ENCODE measurements at regions not wholly inside any gene's neighbourhood (a gene's known extent, or its start where the extent isn't known, plus 50 kb on each side); places are given as distances from the start of the nearest gene placed in this dataset.
A peak's percentile ranks its signal among the peaks of the same experiment; 100 is the strongest.

DNA sequence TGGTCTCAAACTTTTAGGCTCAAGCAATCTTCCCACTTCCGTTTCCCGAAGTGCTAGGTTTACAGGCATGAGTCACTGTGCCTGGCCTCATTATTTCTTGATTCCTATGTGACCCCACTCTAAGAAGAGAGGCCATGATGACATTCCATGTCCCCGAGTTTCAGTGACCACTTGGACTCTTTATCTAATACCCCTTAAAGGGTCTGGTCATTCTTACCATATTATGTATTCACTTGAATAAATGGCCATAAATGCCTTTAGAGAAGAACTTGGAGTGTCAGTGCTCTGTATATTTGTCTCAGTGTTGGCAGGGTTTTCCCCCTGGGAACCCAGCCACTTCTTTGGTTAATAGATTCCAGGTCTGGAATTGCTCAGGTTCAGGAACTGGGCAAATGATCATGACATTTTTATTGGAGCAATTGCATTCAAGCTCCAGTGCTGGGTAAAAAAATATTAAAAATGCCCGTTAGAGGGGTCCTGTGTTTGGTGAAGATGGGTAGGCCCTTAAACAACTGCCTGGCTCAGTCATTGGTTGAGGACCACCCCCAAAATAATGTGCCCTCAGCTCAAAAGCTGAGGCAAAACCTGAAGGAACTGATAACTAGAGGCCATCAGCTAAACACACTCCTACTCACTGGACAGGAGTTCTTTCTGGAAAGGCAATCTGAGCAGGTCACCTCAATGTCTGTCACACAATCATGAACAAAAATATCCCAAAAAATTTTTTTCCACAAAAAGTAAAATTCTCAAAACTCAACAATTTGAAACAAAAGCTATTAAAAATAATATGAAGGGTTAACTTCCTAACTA, 186.6 kb upstream of the ZNF608 start:
- H3K4me1 ChIP-seq (ENCODE audit: insufficient read depth, low read length, poor library complexity, severe bottlenecking), result peaks cover 18% of the 10 kb centered on the region
- intact Hi-C loops (cut with micrococcal nuclease; ENCODE audit: unreplicated experiment), result no loop called here
- BruUV-seq (replicated peaks), result no TSS peak
- H3K27ac ChIP-seq (ENCODE audit: low read depth, low read length, poor library complexity, severe bottlenecking), result no peak overlapping the region
- POLR2A ChIA-PET, result interaction anchor here (0.6 to 2.0 kb wide), 10 partner anchors 9 to 936 kb away, joined by 3 to 10 read pairs (median 3); no protein-coding TSS in a partner anchor
- CTCF ChIA-PET (ENCODE audit: unreplicated experiment), result no interaction called here
- H3K4me2 ChIP-seq (ENCODE audit: low read length), result no peak overlapping the region
- H3K36me3 ChIP-seq (ENCODE audit: insufficient read depth, low read length), result no peaks in the 10 kb centered on the region
- H3K9me3 ChIP-seq (ENCODE audit: low read length), result no peaks in the 10 kb centered on the region
- H3K9me2 ChIP-seq (ENCODE audit: insufficient read depth, low read length), result no peaks in the 10 kb centered on the region
- no peaks in the 10 kb centered on the region for H3K79me2 ChIP-seq (ENCODE audit: insufficient read depth, low read depth, low read length)
- DNase-seq (ENCODE audit: low spot score), result no peak
- no peak overlapping the region for H2AFZ ChIP-seq (ENCODE audit: low read length)
- TF ChIP-seq, protein P1, sequence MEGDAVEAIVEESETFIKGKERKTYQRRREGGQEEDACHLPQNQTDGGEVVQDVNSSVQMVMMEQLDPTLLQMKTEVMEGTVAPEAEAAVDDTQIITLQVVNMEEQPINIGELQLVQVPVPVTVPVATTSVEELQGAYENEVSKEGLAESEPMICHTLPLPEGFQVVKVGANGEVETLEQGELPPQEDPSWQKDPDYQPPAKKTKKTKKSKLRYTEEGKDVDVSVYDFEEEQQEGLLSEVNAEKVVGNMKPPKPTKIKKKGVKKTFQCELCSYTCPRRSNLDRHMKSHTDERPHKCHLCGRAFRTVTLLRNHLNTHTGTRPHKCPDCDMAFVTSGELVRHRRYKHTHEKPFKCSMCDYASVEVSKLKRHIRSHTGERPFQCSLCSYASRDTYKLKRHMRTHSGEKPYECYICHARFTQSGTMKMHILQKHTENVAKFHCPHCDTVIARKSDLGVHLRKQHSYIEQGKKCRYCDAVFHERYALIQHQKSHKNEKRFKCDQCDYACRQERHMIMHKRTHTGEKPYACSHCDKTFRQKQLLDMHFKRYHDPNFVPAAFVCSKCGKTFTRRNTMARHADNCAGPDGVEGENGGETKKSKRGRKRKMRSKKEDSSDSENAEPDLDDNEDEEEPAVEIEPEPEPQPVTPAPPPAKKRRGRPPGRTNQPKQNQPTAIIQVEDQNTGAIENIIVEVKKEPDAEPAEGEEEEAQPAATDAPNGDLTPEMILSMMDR (conservative IDR thresholded peaks at IDR 0.05; ENCODE audit: low read length), result no peak
- no peak for TF ChIP-seq EZH2phosphoT487 (IDR thresholded peaks at IDR 0.05; ENCODE audit: borderline replicate concordance, low read depth, low read length)
- no peaks in the 10 kb centered on the region for H4K20me1 ChIP-seq (ENCODE audit: insufficient read depth, low read length)
- no peak overlapping the region for H3K4me3 ChIP-seq (ENCODE audit: low read depth, low read length, poor library complexity, severe bottlenecking)

DNA sequence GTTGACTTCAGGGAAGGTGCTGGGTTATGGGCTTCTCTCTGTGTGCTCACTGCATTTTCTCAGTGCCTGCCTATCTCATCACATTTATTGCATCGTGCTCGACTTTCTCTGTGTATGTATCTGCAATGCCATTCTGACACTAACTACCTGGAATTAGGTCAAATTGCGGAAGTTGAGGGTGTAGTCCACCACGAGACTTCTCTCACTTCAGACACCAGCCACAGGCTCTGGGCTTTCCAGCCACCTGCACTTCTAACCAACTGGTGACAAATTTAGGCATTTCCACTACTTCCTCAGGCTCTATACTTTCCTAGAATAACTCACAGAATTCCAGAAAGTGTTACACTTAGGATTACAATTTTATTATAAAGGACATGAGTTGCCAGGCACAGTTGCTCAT, 188.6 kb upstream of the ZNF608 start:
- peak; percentile 82 for DNase-seq (ENCODE audit: low spot score)
- no peak for TF ChIP-seq EZH2phosphoT487 (IDR thresholded peaks at IDR 0.05; ENCODE audit: borderline replicate concordance, low read depth, low read length)
- TF ChIP-seq, protein P1 (conservative IDR thresholded peaks at IDR 0.05; ENCODE audit: low read length), result no peak
- peak overlapping the region; percentile 74; the same call in 1 of the 2 replicates for H2AFZ ChIP-seq (ENCODE audit: low read length)
- peak overlapping the region; percentile 50 for H3K27ac ChIP-seq (ENCODE audit: low read depth, low read length, poor library complexity, severe bottlenecking)
- H3K4me2 ChIP-seq (ENCODE audit: low read length), result peak overlapping the region; percentile 49
- H3K9me2 ChIP-seq (ENCODE audit: insufficient read depth, low read length), result no peaks in the 10 kb centered on the region
- H3K79me2 ChIP-seq (ENCODE audit: insufficient read depth, low read depth, low read length), result no peaks in the 10 kb centered on the region
- H3K4me3 ChIP-seq (ENCODE audit: low read depth, low read length, poor library complexity, severe bottlenecking), result no peak overlapping the region
- H3K9me3 ChIP-seq (ENCODE audit: low read length), result no peaks in the 10 kb centered on the region
- intact Hi-C loops (cut with micrococcal nuclease; ENCODE audit: unreplicated experiment), result no loop called here
- H4K20me1 ChIP-seq (ENCODE audit: insufficient read depth, low read length), result no peaks in the 10 kb centered on the region
- H3K36me3 ChIP-seq (ENCODE audit: insufficient read depth, low read length), result no peaks in the 10 kb centered on the region
- peaks cover 18% of the 10 kb centered on the region for H3K4me1 ChIP-seq (ENCODE audit: insufficient read depth, low read length, poor library complexity, severe bottlenecking)
- POLR2A ChIA-PET, result interaction anchor here (0.5 to 0.7 kb wide), 2 partner anchors 11 to 1251 kb away, joined by 3 read pairs; no protein-coding TSS in a partner anchor
- CTCF ChIA-PET (ENCODE audit: unreplicated experiment), result no interaction called here
- no TSS peak for BruUV-seq (replicated peaks)

DNA sequence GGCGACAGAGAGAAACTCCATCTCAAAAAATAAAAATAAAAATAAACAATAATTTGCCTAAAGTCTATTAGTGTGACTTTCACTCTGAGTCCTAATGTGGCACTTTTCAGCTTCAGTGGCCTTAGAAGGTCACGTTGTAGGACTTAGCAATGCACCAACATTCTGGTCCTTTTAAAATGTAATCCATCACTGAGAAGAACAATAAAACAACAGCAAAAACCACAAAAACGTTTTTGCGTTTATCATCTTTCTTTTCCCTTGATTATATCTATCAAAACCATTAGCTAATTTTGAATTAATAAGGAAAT, 190.1 kb upstream of the ZNF608 start:
- H3K9me3 ChIP-seq (ENCODE audit: low read length), result no peaks in the 10 kb centered on the region
- POLR2A ChIA-PET, result interaction anchor here (0.8 to 1.2 kb wide), 3 partner anchors 13 to 16 kb away, joined by 3 to 4 read pairs (median 4); no protein-coding TSS in a partner anchor
- H3K4me3 ChIP-seq (ENCODE audit: low read depth, low read length, poor library complexity, severe bottlenecking), result no peak overlapping the region
- DNase-seq (ENCODE audit: low spot score), result no peak
- H3K27ac ChIP-seq (ENCODE audit: low read depth, low read length, poor library complexity, severe bottlenecking), result no peak overlapping the region
- H3K36me3 ChIP-seq (ENCODE audit: insufficient read depth, low read length), result no peaks in the 10 kb centered on the region
- intact Hi-C loops (cut with micrococcal nuclease; ENCODE audit: unreplicated experiment), result no loop called here
- no peaks in the 10 kb centered on the region for H3K9me2 ChIP-seq (ENCODE audit: insufficient read depth, low read length)
- CTCF ChIA-PET (ENCODE audit: unreplicated experiment), result interaction anchor here (0.6 kb wide), 1 partner anchor 229 kb away, joined by 3 read pairs; no protein-coding TSS in a partner anchor
- no peak overlapping the region for H3K4me2 ChIP-seq (ENCODE audit: low read length)
- TF ChIP-seq, protein P1 (conservative IDR thresholded peaks at IDR 0.05; ENCODE audit: low read length), result no peak
- no peak for TF ChIP-seq EZH2phosphoT487 (IDR thresholded peaks at IDR 0.05; ENCODE audit: borderline replicate concordance, low read depth, low read length)
- H3K79me2 ChIP-seq (ENCODE audit: insufficient read depth, low read depth, low read length), result no peaks in the 10 kb centered on the region
- peaks cover 18% of the 10 kb centered on the region for H3K4me1 ChIP-seq (ENCODE audit: insufficient read depth, low read length, poor library complexity, severe bottlenecking)
- H2AFZ ChIP-seq (ENCODE audit: low read length), result no peak overlapping the region
- no TSS peak for BruUV-seq (replicated peaks)
- no peaks in the 10 kb centered on the region for H4K20me1 ChIP-seq (ENCODE audit: insufficient read depth, low read length)
